NT2/D1 (cell line): ENCODE measurements at regions not wholly inside any gene's neighbourhood (a gene's known extent, or its start where the extent isn't known, plus 50 kb on each side); places are given as distances from the start of the nearest gene placed in this dataset.

ENCODE experiments used
- DNase-seq: peaks from one replicate; pipeline ENCODE4 v3.0.0-alpha.2; 2011; ENCODE audit warnings: low read depth, low spot score
- H3K27me3 ChIP-seq: 2 replicates; pipeline ENCODE4 v1.6.0; 2011; ENCODE audit warnings: mild to moderate bottlenecking; ENCODE audit not compliant: insufficient read length, insufficient read depth
- H3K36me3 ChIP-seq: 2 replicates; pipeline ENCODE4 v1.6.1; 2011; ENCODE audit warnings: mild to moderate bottlenecking, low read length, mixed read lengths; ENCODE audit not compliant: insufficient read depth, insufficient read length
- H3K4me1 ChIP-seq: 2 replicates; pipeline ENCODE4 v1.5.1; 2011; ENCODE audit not compliant: insufficient read depth, insufficient read length
- H3K4me3 ChIP-seq: 2 replicates; pipeline ENCODE4 v1.5.1; 2011; ENCODE audit warnings: low read depth; ENCODE audit not compliant: insufficient read length
- H3K9ac ChIP-seq: 2 replicates; pipeline ENCODE4 v1.6.0; 2011; ENCODE audit warnings: low read depth; ENCODE audit not compliant: insufficient read length
- H3K9me3 ChIP-seq: 2 replicates; pipeline ENCODE4 v1.5.1; 2011; ENCODE audit warnings: mild to moderate bottlenecking, low read length; ENCODE audit not compliant: insufficient read depth
- SUZ12 ChIP-seq: IDR thresholded peaks from 2 replicates; pipeline ENCODE4 v1.6.1; 2011; ENCODE audit not compliant: insufficient read length, insufficient read depth; ENCODE audit errors: extremely low read depth
- YY1 ChIP-seq: IDR thresholded peaks from 2 replicates; pipeline ENCODE4 v1.6.1; 2011; ENCODE audit not compliant: insufficient read length, insufficient read depth
- ZNF274 ChIP-seq: IDR thresholded peaks from 2 replicates; pipeline ENCODE4 v1.6.1; 2011; ENCODE audit warnings: mild to moderate bottlenecking, low read depth, low read length

- no peaks in the 10 kb centered on the region for H3K4me1 ChIP-seq
- H3K4me3 ChIP-seq = no peak overlapping the region
- H3K36me3 ChIP-seq = no peaks in the 10 kb centered on the region
- no peak overlapping the region for H3K9ac ChIP-seq
- no peaks in the 10 kb centered on the region for H3K27me3 ChIP-seq
- H3K9me3 ChIP-seq = no peaks in the 10 kb centered on the region
- TF ChIP-seq ZNF274 (no peak), SUZ12 (no peak), YY1 (no peak)
- peak; percentile 32 for DNase-seq
These were observed 653.5 kb upstream of the LRRTM4 start for GRCh38 chr2:78175645-78176044.

GRCh38 chr2:78201064-78201575 is 678.9 kb upstream of the LRRTM4 start:
- DNase-seq = no peak
- no peaks in the 10 kb centered on the region for H3K36me3 ChIP-seq
- H3K27me3 ChIP-seq = no peaks in the 10 kb centered on the region
- no peak overlapping the region for H3K9ac ChIP-seq
- no peak overlapping the region for H3K4me3 ChIP-seq
- H3K9me3 ChIP-seq = no peaks in the 10 kb centered on the region
- no peak for TF ChIP-seq ZNF274
- TF ChIP-seq SUZ12 = no peak
- TF ChIP-seq YY1 = no peak
- no peaks in the 10 kb centered on the region for H3K4me1 ChIP-seq

DNA sequence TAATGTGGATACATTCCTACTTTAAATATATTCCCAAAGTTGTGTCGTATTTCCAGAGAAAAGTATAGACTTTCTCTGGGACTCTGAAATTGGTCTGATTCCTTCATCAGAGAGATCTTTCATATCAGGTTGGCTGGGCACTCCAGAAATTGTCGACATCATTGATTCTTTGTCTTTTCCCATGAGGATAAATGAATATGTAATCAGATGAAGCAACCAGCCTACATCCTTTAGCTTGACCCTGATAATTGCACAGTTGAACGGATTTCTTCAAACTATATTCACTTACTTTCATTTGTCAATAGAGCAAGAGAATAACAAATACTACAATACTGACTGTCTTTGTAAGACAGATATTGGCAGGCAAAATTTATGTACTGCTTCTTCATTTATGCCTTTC is 680.2 kb upstream of the LRRTM4 start:
- no peak overlapping the region for H3K9ac ChIP-seq
- TF ChIP-seq SUZ12 (no peak), YY1 (no peak), ZNF274 (no peak)
- no peaks in the 10 kb centered on the region for H3K27me3 ChIP-seq
- DNase-seq = no peak
- H3K36me3 ChIP-seq = no peaks in the 10 kb centered on the region
- no peak overlapping the region for H3K4me3 ChIP-seq
- no peaks in the 10 kb centered on the region for H3K4me1 ChIP-seq
- H3K9me3 ChIP-seq = no peaks in the 10 kb centered on the region

DNA sequence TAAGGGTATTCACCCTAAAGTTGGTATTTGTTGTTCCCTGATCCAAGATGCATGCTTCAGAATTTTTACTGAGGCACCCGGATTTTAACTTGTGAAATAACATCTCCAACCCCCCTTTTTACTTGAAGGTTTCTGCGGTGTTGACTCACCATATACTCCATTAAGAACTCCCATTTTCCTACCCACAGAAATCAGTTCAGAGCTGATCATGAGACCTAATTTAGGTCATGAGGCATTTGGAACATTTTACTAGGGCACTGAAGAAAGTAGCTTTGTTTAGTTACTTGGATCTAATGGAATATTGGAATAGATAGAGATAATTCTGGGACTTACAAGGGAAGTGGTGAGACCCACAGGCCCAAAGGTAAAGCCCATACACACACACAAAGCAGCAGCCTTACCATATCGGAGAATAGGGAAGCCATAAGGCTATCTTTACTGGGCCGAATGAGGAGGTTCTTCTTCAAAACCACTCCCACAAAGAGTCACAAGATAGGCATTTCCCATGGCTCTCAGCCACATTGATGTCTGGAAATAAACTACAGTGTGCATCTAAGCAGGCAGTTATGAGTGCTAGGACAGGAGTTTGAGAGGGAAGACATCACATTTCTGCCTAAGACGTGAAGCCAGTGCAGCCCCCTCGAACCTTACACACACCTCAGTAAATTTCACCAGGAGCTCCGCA is 681.0 kb upstream of the LRRTM4 start:
- no peaks in the 10 kb centered on the region for H3K9me3 ChIP-seq

DNA sequence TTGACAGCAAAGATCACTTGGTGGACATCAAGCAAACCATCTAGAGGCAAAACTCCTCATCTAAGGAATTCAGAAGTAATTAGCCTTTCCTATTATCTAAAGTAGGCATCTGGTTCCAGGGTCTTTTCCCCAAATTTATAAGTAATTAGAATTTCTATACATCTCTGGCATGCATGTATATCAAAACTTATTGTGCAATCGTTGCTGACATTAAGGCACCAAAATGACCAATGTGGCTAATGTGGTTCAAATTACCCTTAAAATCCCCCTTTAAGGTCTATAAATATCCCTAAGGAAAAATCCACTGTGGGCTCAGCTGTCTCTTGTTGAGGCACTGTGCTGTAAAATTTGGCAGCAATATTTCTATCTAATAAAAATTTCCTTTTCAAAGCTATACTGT is 695.9 kb upstream of the LRRTM4 start:
- no peak overlapping the region for H3K9ac ChIP-seq
- H3K36me3 ChIP-seq = no peaks in the 10 kb centered on the region
- H3K4me3 ChIP-seq = no peak overlapping the region
- no peaks in the 10 kb centered on the region for H3K27me3 ChIP-seq
- no peaks in the 10 kb centered on the region for H3K9me3 ChIP-seq
- no peak for DNase-seq
- H3K4me1 ChIP-seq = no peaks in the 10 kb centered on the region
- no peak for TF ChIP-seq YY1
- no peak for TF ChIP-seq SUZ12
- no peak for TF ChIP-seq ZNF274

More for the DNA sequence above, 681.0 kb upstream of the LRRTM4 start:
- Histone ChIP-seq H3K36me3 (no peaks in the 10 kb centered on the region), H3K4me3 (no peak overlapping the region), H3K27me3 (no peaks in the 10 kb centered on the region), H3K9ac (no peak overlapping the region), H3K4me1 (no peaks in the 10 kb centered on the region)
- TF ChIP-seq SUZ12 (no peak), YY1 (no peak), ZNF274 (no peak)
- DNase-seq = no peak

GRCh38 chr2:78237704-78238103 is 715.5 kb upstream of the LRRTM4 start:
- Histone ChIP-seq H3K4me3 (no peak overlapping the region), H3K9me3 (no peaks in the 10 kb centered on the region), H3K27me3 (no peaks in the 10 kb centered on the region), H3K4me1 (no peaks in the 10 kb centered on the region), H3K36me3 (no peaks in the 10 kb centered on the region), H3K9ac (no peak overlapping the region)
- TF ChIP-seq SUZ12 (no peak), ZNF274 (no peak), YY1 (no peak)
- DNase-seq = no peak

- Histone ChIP-seq H3K4me3 (no peak overlapping the region), H3K36me3 (no peaks in the 10 kb centered on the region), H3K9me3 (no peaks in the 10 kb centered on the region), H3K27me3 (no peaks in the 10 kb centered on the region), H3K9ac (no peak overlapping the region), H3K4me1 (no peaks in the 10 kb centered on the region)
- no peak for DNase-seq
- TF ChIP-seq SUZ12 = no peak
- TF ChIP-seq ZNF274 = no peak
- TF ChIP-seq YY1 = no peak
These were observed 723.4 kb upstream of the LRRTM4 start for GRCh38 chr2:78245394-78246135.
